ENCODE measurements at regions not wholly inside any gene's neighbourhood (a gene's known extent, or its start where the extent isn't known, plus 50 kb on each side); places are given as distances from the start of the nearest gene placed in this dataset.

GRCh38 chr9:90060256-90060655, 455.4 kb downstream of the GADD45G start:
- Histone ChIP-seq H3K9me3 (no peaks in the 10 kb centered on the region), H3K4me1 (ENCODE audit: control insufficient read depth in 1 of 2, insufficient read depth in 1 of 2, low read depth in 1 of 2, low read length in 1 of 2) (no peaks in the 10 kb centered on the region), H3K4me3 (ENCODE audit: low read depth in 1 of 2, low read length in 1 of 2) (no peak overlapping the region), H3K27me3 (no peaks in the 10 kb centered on the region), H3K27ac (no peak overlapping the region), H3K36me3 (no peaks in the 10 kb centered on the region)
- no peak for TF ChIP-seq CTCF (IDR thresholded peaks at IDR 0.05)

- Histone ChIP-seq H3K9me3 (no peaks in the 10 kb centered on the region), H3K36me3 (no peaks in the 10 kb centered on the region), H3K4me3 (ENCODE audit: low read depth in 1 of 2, low read length in 1 of 2) (no peak overlapping the region), H3K27me3 (no peaks in the 10 kb centered on the region), H3K4me1 (ENCODE audit: control insufficient read depth in 1 of 2, insufficient read depth in 1 of 2, low read depth in 1 of 2, low read length in 1 of 2) (no peaks in the 10 kb centered on the region), H3K27ac (no peak overlapping the region)
- no peak for TF ChIP-seq CTCF (IDR thresholded peaks at IDR 0.05)
Observed at GRCh38 chr9:90061187-90061586, 456.4 kb downstream of the GADD45G start.

GRCh38 chr9:90062982-90063381, 458.2 kb downstream of the GADD45G start:
- H3K27me3 ChIP-seq = no peaks in the 10 kb centered on the region
- H3K9me3 ChIP-seq = no peaks in the 10 kb centered on the region
- H3K4me1 ChIP-seq (ENCODE audit: control insufficient read depth in 1 of 2, insufficient read depth in 1 of 2, low read depth in 1 of 2, low read length in 1 of 2) = no peaks in the 10 kb centered on the region
- TF ChIP-seq CTCF (IDR thresholded peaks at IDR 0.05) = no peak
- no peaks in the 10 kb centered on the region for H3K36me3 ChIP-seq
- H3K27ac ChIP-seq = no peak overlapping the region
- H3K4me3 ChIP-seq (ENCODE audit: low read depth in 1 of 2, low read length in 1 of 2) = no peak overlapping the region

DNA sequence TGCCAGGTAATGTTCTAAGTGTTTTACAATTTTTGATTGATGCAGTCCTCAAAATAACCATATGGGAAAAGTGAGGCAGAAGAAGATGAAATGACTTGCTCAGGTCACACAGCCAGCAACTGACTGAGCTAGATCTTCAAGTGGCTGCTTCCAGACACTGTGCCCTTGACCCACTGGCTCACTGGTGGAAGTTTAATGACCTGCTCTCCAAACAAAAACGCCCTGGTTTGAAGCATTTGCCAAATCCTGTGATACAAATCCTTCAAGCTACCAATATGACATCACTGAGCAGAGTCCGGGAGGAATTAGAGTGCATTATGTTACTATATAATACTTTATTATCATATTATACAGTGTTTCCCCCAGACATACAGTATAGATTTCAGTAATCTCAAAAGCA, 459.4 kb downstream of the GADD45G start:
- no peak for TF ChIP-seq CTCF (IDR thresholded peaks at IDR 0.05)
- Histone ChIP-seq H3K36me3 (no peaks in the 10 kb centered on the region), H3K27me3 (peaks cover 10% of the 10 kb centered on the region), H3K27ac (no peak overlapping the region), H3K4me1 (ENCODE audit: control insufficient read depth in 1 of 2, insufficient read depth in 1 of 2, low read depth in 1 of 2, low read length in 1 of 2) (no peaks in the 10 kb centered on the region), H3K4me3 (ENCODE audit: low read depth in 1 of 2, low read length in 1 of 2) (no peak overlapping the region), H3K9me3 (no peaks in the 10 kb centered on the region)

- H3K4me1 ChIP-seq (ENCODE audit: control insufficient read depth in 1 of 2, insufficient read depth in 1 of 2, low read depth in 1 of 2, low read length in 1 of 2) = no peaks in the 10 kb centered on the region
- no peaks in the 10 kb centered on the region for H3K9me3 ChIP-seq
- no peak for TF ChIP-seq CTCF (IDR thresholded peaks at IDR 0.05)
- H3K27ac ChIP-seq = no peak overlapping the region
- no peaks in the 10 kb centered on the region for H3K36me3 ChIP-seq
- peaks cover 16% of the 10 kb centered on the region for H3K27me3 ChIP-seq
- no peak overlapping the region for H3K4me3 ChIP-seq (ENCODE audit: low read depth in 1 of 2, low read length in 1 of 2)
Observed at GRCh38 chr9:90064971-90065370, 460.2 kb downstream of the GADD45G start.

- Histone ChIP-seq H3K4me1 (ENCODE audit: control insufficient read depth in 1 of 2, insufficient read depth in 1 of 2, low read depth in 1 of 2, low read length in 1 of 2) (no peaks in the 10 kb centered on the region), H3K9me3 (no peaks in the 10 kb centered on the region), H3K36me3 (no peaks in the 10 kb centered on the region), H3K27ac (no peak overlapping the region), H3K4me3 (ENCODE audit: low read depth in 1 of 2, low read length in 1 of 2) (no peak overlapping the region), H3K27me3 (peaks cover 21% of the 10 kb centered on the region)
- TF ChIP-seq CTCF (IDR thresholded peaks at IDR 0.05) = no peak
Observed at GRCh38 chr9:90065851-90066250, 461.0 kb downstream of the GADD45G start.

Measured in neutrophil (primary cell).